Upper lobe of left lung (tissue), 4 donors: ENCODE measurements at regions not wholly inside any gene's neighbourhood (a gene's known extent, or its start where the extent isn't known, plus 50 kb on each side); places are given as distances from the start of the nearest gene placed in this dataset.

Source experiments
- POLR2AphosphoS5 ChIP-seq, 2 donors: sonication (generic); formaldehyde crosslinking; IDR thresholded peaks; one replicate each; pipeline ENCODE4 v1.5.1; 2017; ENCODE audit warnings: antibody characterized with exemption in 2 of 2
- TF ChIP-seq, protein P1 (sequence below), 6 experiments: fragments of 450-650 bp in 4 of 6; fragments of 200-600 bp in 2 of 6; sonication (generic) in 2 of 6; IDR thresholded peaks; one replicate each; pipeline ENCODE4 v1.5.1; 2016 to 2019; ENCODE audit warnings: antibody characterized with exemption in 6 of 6

DNA sequence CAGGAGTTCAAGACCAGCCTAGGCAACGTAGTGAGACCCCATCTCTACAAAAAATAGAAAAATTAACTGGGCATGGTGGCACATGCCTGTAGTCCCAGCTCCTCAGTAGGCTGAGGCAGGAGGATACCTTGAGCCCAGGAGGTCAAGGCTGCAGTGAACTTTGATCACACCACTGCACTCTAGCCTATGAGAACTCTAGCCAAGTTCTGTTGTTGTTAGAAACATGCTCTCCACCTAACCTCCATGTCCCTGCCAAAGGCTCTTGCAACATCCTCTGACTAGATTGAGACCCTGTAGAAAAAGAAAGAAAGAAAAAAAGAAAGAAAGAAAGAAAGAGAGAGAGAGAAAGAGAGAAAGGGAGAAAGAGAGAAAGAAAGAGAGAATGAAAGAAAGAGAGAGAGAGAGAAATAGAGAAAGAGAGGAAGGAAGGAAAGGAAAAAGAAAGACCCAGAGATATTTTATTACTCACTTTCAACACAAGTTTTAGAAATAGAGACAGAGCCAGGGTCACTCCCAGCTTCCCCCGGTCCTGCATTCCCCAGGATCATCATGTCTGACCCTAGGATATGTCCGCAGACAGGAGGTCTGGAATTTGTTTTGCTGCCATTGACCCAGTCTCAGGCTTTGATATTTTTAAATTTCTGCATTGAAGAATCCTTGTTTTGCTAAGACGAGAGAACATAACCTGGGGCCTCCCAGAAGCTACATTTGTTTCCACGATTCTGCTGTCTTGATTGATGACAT lies 376.5 kb upstream of the CDH5 start:
- TF ChIP-seq, protein P1, sequence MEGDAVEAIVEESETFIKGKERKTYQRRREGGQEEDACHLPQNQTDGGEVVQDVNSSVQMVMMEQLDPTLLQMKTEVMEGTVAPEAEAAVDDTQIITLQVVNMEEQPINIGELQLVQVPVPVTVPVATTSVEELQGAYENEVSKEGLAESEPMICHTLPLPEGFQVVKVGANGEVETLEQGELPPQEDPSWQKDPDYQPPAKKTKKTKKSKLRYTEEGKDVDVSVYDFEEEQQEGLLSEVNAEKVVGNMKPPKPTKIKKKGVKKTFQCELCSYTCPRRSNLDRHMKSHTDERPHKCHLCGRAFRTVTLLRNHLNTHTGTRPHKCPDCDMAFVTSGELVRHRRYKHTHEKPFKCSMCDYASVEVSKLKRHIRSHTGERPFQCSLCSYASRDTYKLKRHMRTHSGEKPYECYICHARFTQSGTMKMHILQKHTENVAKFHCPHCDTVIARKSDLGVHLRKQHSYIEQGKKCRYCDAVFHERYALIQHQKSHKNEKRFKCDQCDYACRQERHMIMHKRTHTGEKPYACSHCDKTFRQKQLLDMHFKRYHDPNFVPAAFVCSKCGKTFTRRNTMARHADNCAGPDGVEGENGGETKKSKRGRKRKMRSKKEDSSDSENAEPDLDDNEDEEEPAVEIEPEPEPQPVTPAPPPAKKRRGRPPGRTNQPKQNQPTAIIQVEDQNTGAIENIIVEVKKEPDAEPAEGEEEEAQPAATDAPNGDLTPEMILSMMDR (IDR thresholded peaks at IDR 0.05): no peak
- no peak for TF ChIP-seq POLR2AphosphoS5 (IDR thresholded peaks at IDR 0.05)
